ENCODE measurements at regions not wholly inside any gene's neighbourhood (a gene's known extent, or its start where the extent isn't known, plus 50 kb on each side); places are given as distances from the start of the nearest gene placed in this dataset.
A peak's percentile ranks its signal among the peaks of the same experiment; 100 is the strongest.

DNA sequence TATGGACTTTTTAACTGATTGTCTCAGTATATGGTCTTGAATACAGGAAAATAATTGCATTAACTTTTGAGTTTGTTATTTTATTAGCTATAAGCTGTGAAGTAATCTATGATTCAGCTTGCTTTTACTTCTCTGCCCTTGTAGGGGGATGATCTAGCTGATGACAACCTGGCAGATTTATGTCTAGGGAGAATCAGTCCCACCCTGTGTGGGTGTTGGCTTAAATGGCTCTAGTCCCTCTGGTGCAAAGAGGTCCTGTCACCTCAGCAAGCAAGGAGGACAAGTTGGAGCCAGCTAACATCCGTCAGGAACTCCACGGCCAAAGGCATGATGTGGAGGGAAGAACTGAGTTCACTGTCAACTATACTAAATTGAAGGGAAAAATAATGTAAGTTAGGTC, 495.3 kb downstream of the BMP2 start:
- Histone ChIP-seq H3K27me3 (ENCODE audit: control insufficient read depth, insufficient read depth, low read length) (no peaks in the 10 kb centered on the region), H3K4me3 (ENCODE audit: low read length) (no peak overlapping the region), H3K9ac (ENCODE audit: low read length) (no peak overlapping the region), H3K36me3 (ENCODE audit: control insufficient read depth, low read depth, low read length) (no peaks in the 10 kb centered on the region), H3K9me3 (ENCODE audit: control insufficient read depth, low read depth, low read length) (no peaks in the 10 kb centered on the region), H3K4me1 (ENCODE audit: control insufficient read depth, low read depth, low read length) (no peaks in the 10 kb centered on the region), H3K27ac (ENCODE audit: low read length) (no peak overlapping the region)

DNA sequence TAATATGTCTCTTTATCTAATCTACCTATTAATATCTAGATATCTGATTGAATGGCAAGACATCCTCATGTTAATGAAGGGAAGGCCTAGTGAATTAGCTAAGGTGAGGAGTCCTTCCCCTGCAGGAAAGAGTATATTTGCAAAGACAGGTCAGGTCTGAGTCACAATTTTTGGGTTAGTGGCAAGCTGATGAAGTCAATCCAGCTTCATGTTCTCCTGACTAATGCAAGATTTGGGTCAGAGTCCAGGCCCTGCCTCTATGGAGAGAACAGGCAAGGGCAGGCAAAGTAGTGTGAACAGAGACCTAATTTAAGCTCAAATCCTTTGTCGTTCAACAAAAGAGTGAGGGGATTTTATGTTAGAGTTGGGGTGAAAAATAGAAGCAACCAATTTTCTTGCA, 496.7 kb downstream of the BMP2 start:
- Histone ChIP-seq H3K27ac (ENCODE audit: low read length) (no peak overlapping the region), H3K36me3 (ENCODE audit: control insufficient read depth, low read depth, low read length) (no peaks in the 10 kb centered on the region), H3K9me3 (ENCODE audit: control insufficient read depth, low read depth, low read length) (no peaks in the 10 kb centered on the region), H3K4me1 (ENCODE audit: control insufficient read depth, low read depth, low read length) (no peaks in the 10 kb centered on the region), H3K9ac (ENCODE audit: low read length) (no peak overlapping the region), H3K4me3 (ENCODE audit: low read length) (no peak overlapping the region), H3K27me3 (ENCODE audit: control insufficient read depth, insufficient read depth, low read length) (no peaks in the 10 kb centered on the region)

DNA sequence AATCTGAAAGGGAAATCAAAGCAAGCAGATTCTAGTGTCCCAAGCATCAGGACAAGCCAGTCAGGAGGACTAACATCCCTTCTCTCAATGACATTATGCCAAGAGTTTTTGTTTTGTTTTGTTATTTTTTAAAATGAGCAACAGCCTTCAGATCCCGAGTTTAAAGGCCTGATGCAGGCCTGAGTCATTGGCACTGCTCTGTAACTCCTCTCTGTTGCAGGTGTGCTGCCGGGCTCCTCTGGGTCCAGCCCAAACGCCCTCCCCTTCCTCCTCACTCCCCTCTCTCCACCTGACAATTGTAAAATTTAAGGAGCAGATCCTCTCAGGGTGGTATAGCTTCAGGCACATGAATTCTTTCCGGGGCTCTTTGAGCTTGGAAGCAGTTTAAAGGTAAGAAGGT, 502.0 kb downstream of the BMP2 start:
- Histone ChIP-seq H3K9me3 (ENCODE audit: control insufficient read depth, low read depth, low read length) (no peaks in the 10 kb centered on the region), H3K36me3 (ENCODE audit: control insufficient read depth, low read depth, low read length) (no peaks in the 10 kb centered on the region), H3K4me1 (ENCODE audit: control insufficient read depth, low read depth, low read length) (no peaks in the 10 kb centered on the region), H3K27me3 (ENCODE audit: control insufficient read depth, insufficient read depth, low read length) (no peaks in the 10 kb centered on the region), H3K9ac (ENCODE audit: low read length) (no peak overlapping the region), H3K27ac (ENCODE audit: low read length) (no peak overlapping the region), H3K4me3 (ENCODE audit: low read length) (no peak overlapping the region)

DNA sequence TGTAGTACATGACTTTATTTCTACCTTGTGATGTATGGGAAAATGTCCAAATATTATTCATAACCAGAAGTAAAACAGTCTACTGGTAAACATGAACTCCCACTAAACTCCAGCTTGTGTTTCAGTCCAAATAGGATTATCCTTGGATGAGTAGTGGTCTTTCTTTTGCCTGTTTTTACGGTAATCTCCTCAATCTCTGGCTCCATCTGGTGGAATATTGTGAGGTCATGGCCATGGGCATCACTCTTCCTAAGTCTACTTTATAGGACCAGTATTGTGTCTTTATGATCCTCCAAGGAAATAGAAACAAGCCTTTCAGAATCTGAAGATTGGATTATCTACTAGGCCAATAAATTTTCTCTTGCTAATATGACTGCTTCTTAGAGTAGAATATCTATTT, 505.0 kb downstream of the BMP2 start:
- H3K4me3 ChIP-seq (ENCODE audit: low read length), result no peak overlapping the region
- no peaks in the 10 kb centered on the region for H3K27me3 ChIP-seq (ENCODE audit: control insufficient read depth, insufficient read depth, low read length)
- no peaks in the 10 kb centered on the region for H3K36me3 ChIP-seq (ENCODE audit: control insufficient read depth, low read depth, low read length)
- H3K9me3 ChIP-seq (ENCODE audit: control insufficient read depth, low read depth, low read length), result no peaks in the 10 kb centered on the region
- no peak overlapping the region for H3K9ac ChIP-seq (ENCODE audit: low read length)
- H3K27ac ChIP-seq (ENCODE audit: low read length), result no peak overlapping the region
- no peaks in the 10 kb centered on the region for H3K4me1 ChIP-seq (ENCODE audit: control insufficient read depth, low read depth, low read length)

DNA sequence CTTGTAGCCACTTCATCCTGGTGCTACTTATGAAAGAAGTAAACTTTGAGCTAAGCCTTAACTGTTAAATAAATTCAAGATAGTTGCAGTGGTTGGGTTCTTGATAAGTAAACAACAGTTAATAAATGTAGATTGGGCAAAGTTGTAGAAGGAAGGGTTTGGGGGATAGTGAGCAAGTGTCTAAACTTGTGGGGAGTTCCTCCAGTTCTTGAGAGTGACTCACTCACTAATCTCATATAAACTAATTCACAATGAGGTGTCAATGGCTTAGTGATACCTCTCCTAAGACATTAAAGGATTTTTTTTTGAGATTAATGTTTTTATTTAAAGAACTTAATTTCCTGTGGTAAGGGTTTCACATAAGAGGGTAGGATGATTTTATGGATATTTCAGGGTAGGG, 507.4 kb downstream of the BMP2 start:
- Histone ChIP-seq H3K9me3 (ENCODE audit: control insufficient read depth, low read depth, low read length) (no peaks in the 10 kb centered on the region), H3K27me3 (ENCODE audit: control insufficient read depth, insufficient read depth, low read length) (no peaks in the 10 kb centered on the region)

DNA sequence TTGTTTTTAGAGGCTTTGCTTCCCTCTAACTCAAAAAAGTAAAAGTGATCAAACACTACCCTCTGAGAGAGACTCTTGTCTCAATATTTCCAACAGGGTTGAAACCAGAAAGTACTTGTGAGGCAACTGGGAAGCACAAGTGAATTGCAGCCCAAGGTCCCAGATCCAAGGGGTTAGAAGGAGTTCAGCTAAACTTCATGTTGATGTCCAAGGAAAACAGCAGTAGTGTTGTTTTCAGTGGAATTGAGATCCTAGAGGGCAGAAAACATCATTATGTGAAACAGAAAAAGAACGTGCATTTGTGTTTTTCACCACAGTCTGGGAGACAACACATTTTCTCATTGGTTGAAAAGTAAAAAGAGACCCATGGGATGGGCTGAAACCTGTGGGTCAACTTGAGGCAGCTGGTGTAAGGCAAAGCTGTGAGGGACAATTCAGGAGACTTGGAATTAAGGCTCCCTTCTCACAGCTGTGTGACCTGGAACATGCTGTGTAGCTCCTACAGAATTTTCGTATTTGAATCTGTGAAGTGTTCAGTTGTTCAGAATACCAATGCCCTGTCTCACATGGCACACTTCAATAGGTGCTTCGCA, 508.3 kb downstream of the BMP2 start:
- no peak overlapping the region for H3K27ac ChIP-seq (ENCODE audit: low read length)
- no peak overlapping the region for H3K9ac ChIP-seq (ENCODE audit: low read length)
- H3K27me3 ChIP-seq (ENCODE audit: control insufficient read depth, insufficient read depth, low read length), result no peaks in the 10 kb centered on the region
- no peaks in the 10 kb centered on the region for H3K4me1 ChIP-seq (ENCODE audit: control insufficient read depth, low read depth, low read length)
- no peaks in the 10 kb centered on the region for H3K36me3 ChIP-seq (ENCODE audit: control insufficient read depth, low read depth, low read length)
- H3K4me3 ChIP-seq (ENCODE audit: low read length), result no peak overlapping the region
- H3K9me3 ChIP-seq (ENCODE audit: control insufficient read depth, low read depth, low read length), result no peaks in the 10 kb centered on the region

More for the DNA sequence above, 507.4 kb downstream of the BMP2 start:
- no peaks in the 10 kb centered on the region for H3K36me3 ChIP-seq (ENCODE audit: control insufficient read depth, low read depth, low read length)
- H3K27ac ChIP-seq (ENCODE audit: low read length), result no peak overlapping the region
- H3K4me1 ChIP-seq (ENCODE audit: control insufficient read depth, low read depth, low read length), result no peaks in the 10 kb centered on the region
- no peak overlapping the region for H3K4me3 ChIP-seq (ENCODE audit: low read length)
- no peak overlapping the region for H3K9ac ChIP-seq (ENCODE audit: low read length)

DNA sequence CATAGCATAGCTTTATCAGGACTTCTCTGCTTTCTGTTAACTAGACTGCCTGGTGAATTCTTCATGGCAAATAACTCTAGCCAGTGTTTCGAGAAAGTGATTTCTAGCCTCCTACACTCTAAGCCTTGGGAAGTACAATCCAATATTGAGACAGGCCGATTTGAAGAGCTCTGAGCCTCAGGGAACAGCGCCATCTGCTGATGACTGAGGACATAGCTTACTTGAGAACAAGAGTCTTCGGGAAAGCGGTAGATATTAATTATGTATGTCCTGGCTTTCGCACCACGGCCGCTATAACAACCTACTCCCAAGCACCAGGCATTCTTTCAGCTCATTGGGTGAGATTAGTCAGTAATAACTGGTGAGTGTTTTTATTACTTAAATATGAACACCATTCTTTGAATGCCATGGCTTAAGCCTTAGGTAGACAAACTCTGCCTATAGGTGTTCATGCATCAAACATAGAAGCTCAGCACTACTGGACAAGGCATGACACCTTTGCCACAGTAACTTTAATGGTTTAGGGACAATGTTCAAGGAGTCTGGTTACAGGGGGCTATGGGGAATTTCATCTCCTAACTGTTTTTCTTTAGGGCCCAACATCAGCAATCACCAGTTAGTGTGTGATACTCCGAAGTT, 518.6 kb downstream of the BMP2 start:
- H3K27ac ChIP-seq (ENCODE audit: low read length), result no peak overlapping the region
- no peak overlapping the region for H3K9ac ChIP-seq (ENCODE audit: low read length)
- no peak overlapping the region for H3K4me3 ChIP-seq (ENCODE audit: low read length)
- no peaks in the 10 kb centered on the region for H3K36me3 ChIP-seq (ENCODE audit: control insufficient read depth, low read depth, low read length)
- H3K27me3 ChIP-seq (ENCODE audit: control insufficient read depth, insufficient read depth, low read length), result no peaks in the 10 kb centered on the region
- no peaks in the 10 kb centered on the region for H3K4me1 ChIP-seq (ENCODE audit: control insufficient read depth, low read depth, low read length)
- no peaks in the 10 kb centered on the region for H3K9me3 ChIP-seq (ENCODE audit: control insufficient read depth, low read depth, low read length)

DNA sequence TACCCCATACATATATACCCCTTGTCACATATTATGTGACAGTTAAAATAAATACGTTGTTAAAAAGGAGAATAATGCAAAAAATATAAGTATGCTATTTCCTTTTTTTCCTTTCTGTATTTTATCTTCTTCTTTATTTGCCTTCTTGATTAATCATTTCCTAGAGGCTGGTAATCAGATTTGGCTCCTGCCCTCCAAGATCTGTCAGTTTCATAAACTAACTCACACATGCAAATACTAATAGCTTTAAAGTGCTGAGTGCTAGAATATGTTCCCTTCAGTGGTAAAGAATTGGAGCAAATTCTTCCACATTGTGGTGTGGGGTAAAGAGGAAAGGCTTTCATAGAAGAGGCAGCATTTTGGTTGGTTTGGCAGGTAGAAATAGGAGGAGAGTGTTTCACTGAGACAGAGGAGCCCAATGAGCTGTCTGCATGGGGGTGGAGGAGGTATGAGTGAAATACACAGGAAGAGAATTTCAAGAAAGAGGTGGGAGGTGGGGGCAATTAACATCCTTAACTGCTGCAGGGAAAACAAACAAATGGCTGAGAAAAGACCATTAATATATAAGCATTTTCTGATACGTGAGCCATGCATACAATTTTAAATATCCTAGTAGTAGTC, 523.9 kb downstream of the BMP2 start:
- H3K36me3 ChIP-seq (ENCODE audit: control insufficient read depth, low read depth, low read length), result no peaks in the 10 kb centered on the region
- H3K9me3 ChIP-seq (ENCODE audit: control insufficient read depth, low read depth, low read length), result no peaks in the 10 kb centered on the region
- H3K9ac ChIP-seq (ENCODE audit: low read length), result no peak overlapping the region
- H3K27ac ChIP-seq (ENCODE audit: low read length), result no peak overlapping the region
- H3K4me1 ChIP-seq (ENCODE audit: control insufficient read depth, low read depth, low read length), result no peaks in the 10 kb centered on the region
- H3K27me3 ChIP-seq (ENCODE audit: control insufficient read depth, insufficient read depth, low read length), result no peaks in the 10 kb centered on the region
- no peak overlapping the region for H3K4me3 ChIP-seq (ENCODE audit: low read length)

DNA sequence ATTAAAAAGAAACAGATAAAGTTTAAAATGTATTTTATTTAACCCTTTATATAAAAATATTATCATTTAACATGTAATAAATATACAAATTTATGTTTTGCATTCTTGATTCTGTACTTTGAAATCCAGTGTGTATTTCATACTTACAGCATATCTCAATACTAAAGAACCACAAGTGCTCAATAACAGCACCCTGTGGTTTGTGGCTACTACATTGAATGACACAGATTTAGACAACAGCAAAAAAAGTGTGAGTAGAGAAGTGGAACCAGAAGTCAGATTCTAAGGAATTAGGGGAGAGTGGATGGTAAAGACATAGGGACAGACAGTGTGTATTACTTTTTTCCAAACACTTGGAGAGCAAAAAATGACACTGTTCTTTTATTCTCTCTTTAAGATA, 524.5 kb downstream of the BMP2 start:
- H3K9ac ChIP-seq (ENCODE audit: low read length), result no peak overlapping the region

DNA sequence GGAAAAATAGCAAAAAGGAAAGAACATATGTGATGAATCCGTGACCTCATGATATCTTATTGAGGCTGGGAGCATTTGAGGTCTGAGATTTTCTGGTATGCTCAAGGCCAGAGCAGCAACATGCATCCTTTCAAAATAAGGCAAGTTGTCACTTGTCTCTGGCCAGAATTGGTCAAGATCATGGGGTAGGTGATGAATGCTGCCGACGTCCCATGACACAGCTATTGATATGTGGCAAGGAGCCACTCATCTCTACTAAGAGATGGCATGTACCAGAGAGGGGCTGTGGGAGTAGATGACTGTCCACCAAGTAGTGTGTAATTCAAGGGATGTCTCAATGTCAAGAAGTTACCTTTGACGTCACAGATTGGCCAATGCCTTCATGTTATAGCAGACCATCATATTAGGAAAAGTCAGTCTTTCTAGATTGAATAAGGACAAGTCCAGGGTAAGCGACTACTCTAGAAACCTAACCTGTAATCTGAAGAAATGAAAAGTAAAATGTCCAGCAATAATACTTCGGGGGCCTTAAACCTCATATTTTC, 527.4 kb downstream of the BMP2 start:
- H3K4me3 ChIP-seq (ENCODE audit: low read length), result no peak overlapping the region
- no peaks in the 10 kb centered on the region for H3K9me3 ChIP-seq (ENCODE audit: control insufficient read depth, low read depth, low read length)
- no peaks in the 10 kb centered on the region for H3K36me3 ChIP-seq (ENCODE audit: control insufficient read depth, low read depth, low read length)
- no peak overlapping the region for H3K9ac ChIP-seq (ENCODE audit: low read length)
- no peak overlapping the region for H3K27ac ChIP-seq (ENCODE audit: low read length)
- no peaks in the 10 kb centered on the region for H3K27me3 ChIP-seq (ENCODE audit: control insufficient read depth, insufficient read depth, low read length)
- no peaks in the 10 kb centered on the region for H3K4me1 ChIP-seq (ENCODE audit: control insufficient read depth, low read depth, low read length)

More for the DNA sequence above, 524.5 kb downstream of the BMP2 start:
- Histone ChIP-seq H3K4me3 (ENCODE audit: low read length) (no peak overlapping the region), H3K36me3 (ENCODE audit: control insufficient read depth, low read depth, low read length) (no peaks in the 10 kb centered on the region), H3K27ac (ENCODE audit: low read length) (no peak overlapping the region), H3K4me1 (ENCODE audit: control insufficient read depth, low read depth, low read length) (no peaks in the 10 kb centered on the region), H3K27me3 (ENCODE audit: control insufficient read depth, insufficient read depth, low read length) (no peaks in the 10 kb centered on the region), H3K9me3 (ENCODE audit: control insufficient read depth, low read depth, low read length) (no peaks in the 10 kb centered on the region)

DNA sequence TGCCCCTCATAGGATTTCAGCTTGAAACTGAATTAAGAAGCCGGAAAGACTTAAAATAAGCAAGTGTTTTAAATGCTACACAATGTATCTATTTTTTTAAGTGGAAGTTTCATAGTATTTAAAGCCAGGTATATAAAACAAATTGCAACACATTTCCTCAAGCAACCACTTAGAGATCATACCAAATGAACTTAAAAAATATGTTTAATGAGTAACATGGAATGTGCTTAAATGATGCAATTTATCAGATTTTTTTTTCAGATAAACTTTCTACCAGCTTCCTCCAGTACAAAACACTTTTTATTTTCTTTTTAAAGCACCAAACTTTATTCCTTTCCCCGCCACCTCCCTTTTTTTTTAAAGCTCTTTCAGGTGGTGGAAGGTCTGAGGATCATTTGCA, 534.3 kb downstream of the BMP2 start:
- Histone ChIP-seq H3K9ac (ENCODE audit: low read length) (no peak overlapping the region), H3K9me3 (ENCODE audit: control insufficient read depth, low read depth, low read length) (no peaks in the 10 kb centered on the region), H3K36me3 (ENCODE audit: control insufficient read depth, low read depth, low read length) (no peaks in the 10 kb centered on the region), H3K4me3 (ENCODE audit: low read length) (no peak overlapping the region), H3K27ac (ENCODE audit: low read length) (peak overlapping the region; percentile 21), H3K27me3 (ENCODE audit: control insufficient read depth, insufficient read depth, low read length) (no peaks in the 10 kb centered on the region), H3K4me1 (ENCODE audit: control insufficient read depth, low read depth, low read length) (peaks cover 14% of the 10 kb centered on the region)

DNA sequence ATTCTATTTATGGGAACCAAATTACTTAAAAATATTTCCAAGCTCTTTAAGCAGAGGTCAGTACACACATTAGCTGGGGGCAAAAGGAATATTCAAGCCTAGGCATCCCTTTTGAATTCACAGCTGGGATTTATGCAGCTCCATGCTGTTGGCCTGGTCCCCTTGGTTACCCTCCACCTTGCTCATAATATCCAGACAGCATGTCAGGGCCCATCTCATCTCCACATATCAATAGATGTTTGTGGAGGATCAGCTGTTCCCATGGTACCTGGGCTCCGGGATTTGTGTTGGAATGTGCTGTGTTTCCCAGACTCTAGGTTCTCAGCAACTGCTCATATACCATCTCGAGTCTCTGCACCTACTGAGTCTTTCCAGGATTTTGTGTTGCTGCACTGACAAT, 534.8 kb downstream of the BMP2 start:
- Histone ChIP-seq H3K36me3 (ENCODE audit: control insufficient read depth, low read depth, low read length) (no peaks in the 10 kb centered on the region), H3K27ac (ENCODE audit: low read length) (peak overlapping the region; percentile 21), H3K9me3 (ENCODE audit: control insufficient read depth, low read depth, low read length) (no peaks in the 10 kb centered on the region), H3K9ac (ENCODE audit: low read length) (no peak overlapping the region), H3K4me3 (ENCODE audit: low read length) (no peak overlapping the region), H3K27me3 (ENCODE audit: control insufficient read depth, insufficient read depth, low read length) (no peaks in the 10 kb centered on the region), H3K4me1 (ENCODE audit: control insufficient read depth, low read depth, low read length) (peaks cover 14% of the 10 kb centered on the region)

Measured in iPS-18a (cell line).